HG03045 (cell line): ENCODE measurements at regions not wholly inside any gene's neighbourhood (a gene's known extent, or its start where the extent isn't known, plus 50 kb on each side); places are given as distances from the start of the nearest gene placed in this dataset.

Source experiments
- ATAC-seq: cut with Tn5 transposase; IDR thresholded peaks from one replicate; pipeline ENCODE4 v1.9.1; 2021; ENCODE audit warnings: mild to moderate bottlenecking, moderate library complexity; ENCODE audit not compliant: unreplicated experiment

DNA sequence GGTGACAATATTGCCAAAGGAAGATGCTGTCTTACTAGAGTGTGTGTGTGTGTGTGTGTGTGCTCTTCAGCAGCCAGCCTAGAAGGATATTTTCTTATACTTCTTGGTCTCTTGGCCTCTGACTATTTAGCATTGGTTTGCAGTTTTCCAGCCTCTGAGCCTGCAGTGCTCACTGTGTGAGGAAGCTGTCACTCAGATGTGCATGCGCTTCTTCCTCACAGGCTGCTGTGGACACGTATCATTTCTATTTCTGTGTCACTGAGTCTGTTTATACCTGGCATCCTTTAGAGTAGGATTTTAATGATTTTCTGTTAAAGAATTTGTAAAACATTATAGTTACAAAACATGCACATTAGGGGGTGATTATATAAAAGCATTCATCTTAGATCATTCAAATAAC, 83.3 kb downstream of the ALDH8A1 start:
- no peak for ATAC-seq

- ATAC-seq, result no peak
Observed at GRCh38 chr6:134864558-134864957, 85.3 kb downstream of the ALDH8A1 start.

DNA sequence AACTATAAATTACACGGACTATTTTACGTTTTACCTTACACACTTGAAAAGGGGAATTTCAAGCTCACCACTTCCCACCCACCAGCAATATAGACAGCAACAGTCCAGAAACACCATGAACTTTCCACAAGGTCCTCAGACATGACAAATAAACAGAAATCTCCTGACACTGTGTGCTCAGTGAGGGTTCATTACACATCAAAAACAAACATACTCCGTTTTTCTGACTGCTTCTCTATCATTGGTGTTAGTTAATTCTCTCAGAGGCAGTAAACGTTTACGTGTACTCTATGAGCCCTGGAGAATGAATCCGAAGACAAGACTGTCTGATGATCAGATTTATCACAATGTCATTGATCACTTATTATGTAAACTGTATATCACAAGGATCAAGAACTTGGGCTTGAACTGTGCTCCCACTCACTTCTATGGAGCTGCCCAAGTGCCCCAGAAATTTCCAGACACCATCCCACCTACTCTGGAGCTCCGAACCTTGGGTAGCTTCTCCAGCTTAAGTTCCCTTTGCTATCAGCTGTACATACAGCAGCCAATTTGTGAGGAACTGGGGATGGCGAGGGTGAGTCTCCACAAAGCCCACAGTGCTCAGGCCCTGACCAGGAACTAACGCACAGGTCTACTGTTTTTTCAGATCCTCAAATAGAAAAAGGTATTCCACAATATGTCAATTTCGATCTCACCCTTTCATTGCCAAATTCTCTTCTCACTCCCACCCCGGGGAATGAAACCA, 86.0 kb downstream of the ALDH8A1 start:
- ATAC-seq, result no peak

DNA sequence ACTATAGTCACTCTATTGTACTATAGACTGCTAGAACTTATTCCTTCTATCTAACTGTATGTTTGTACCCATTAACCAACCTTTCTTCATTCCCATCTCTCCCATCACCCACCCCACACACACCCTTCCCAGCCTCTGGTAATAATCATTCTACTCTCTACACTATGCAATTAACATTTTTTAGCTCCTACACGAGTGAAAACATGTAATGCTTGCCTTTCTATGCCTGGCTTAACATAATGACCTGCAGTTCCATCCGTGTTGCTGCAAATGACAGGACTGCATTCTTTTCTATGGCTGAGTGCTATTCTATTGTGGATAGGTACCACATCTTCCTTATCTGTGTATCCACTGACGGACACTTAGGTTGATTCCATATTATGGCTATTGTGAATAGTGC, 95.5 kb downstream of the ALDH8A1 start:
- no peak for ATAC-seq

DNA sequence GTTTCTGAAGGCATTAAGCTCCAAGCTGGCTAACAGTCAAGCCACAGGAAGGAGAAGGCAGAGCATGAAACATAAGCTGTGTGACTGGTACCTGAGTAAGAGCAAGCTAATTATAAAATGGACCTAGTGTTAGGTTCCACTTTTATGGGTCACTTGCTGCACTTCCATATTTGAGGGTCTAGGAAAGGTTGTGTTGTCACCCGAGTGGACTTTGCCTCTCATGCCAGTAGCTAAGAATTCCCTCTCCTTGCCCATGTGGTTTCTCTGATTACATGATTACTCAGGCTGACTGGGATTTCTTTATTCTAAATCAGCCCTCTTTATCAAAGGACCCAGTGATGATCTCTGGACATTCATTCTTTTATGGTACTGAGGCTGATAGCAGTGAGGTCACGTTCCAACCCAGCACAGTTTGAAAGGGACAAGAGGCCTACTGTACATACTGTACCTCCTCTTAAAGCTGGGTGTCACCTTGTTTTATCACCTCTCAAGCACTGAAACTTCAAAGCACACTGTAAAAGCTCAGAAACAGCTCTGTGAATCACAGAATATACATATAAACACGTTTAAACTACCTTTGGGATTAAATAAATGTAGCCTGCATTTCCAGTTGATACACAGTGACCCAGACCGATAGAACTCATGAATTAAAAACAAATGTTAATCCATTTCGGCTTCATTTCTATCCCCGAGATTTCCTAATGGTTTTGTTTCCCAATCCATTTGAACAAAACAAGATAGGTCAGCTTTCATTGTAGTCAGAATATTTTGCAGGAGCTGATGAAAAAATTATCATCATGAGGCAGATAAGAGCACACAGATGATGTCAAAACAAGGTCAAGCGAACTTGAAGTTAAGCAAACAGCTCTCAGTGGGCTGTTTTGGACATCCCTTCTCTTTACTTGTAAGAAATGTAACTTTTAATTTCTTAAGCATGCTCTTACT, 96.5 kb downstream of the ALDH8A1 start:
- no peak for ATAC-seq

DNA sequence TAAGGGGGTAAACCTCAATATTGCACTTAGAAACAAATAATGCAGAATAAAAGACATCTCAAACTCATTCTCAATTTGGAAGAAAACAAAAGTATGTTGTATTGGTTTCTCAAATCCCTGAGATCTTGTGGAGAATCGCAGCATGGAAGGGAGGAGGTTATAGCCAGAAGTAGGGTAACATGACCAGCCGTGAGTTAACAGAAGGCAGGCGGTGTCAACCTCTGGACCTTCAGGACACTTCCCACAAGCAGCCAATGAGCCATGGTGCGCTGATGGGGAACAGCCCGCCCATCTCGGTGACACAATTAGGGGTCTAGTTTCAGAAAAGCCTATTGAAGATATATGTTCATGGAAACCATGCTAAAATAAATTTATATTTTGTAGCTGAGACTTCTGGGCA, 98.4 kb downstream of the ALDH8A1 start:
- no peak for ATAC-seq

- no peak for ATAC-seq
Observed at GRCh38 chr6:134850721-134851305, 99.1 kb downstream of the ALDH8A1 start.

DNA sequence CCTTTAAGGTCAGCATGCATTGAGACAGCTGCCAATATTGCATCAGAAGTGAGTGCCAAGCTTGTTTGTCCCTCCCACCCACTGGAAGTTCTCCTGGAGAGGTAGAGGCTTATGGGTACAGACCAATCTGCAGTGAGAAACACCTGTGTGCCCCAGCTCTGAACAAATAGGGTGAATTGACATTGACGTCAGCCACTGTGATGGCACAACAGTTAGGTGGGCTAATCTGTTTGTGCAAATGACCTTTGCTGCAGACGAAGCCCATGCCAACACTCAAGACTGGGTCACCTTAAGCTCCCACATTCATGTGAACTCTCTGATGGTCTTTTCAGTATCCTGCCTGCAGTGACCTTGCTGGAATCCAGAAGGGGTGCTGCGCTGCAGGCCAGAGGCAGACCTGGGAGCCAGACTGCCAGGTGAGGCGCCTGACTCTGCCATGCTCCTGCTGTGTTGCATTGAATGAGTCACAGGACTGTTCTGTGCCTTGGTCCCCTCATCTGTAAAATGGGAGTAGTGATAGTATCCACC, 99.9 kb downstream of the ALDH8A1 start:
- ATAC-seq, result no peak

DNA sequence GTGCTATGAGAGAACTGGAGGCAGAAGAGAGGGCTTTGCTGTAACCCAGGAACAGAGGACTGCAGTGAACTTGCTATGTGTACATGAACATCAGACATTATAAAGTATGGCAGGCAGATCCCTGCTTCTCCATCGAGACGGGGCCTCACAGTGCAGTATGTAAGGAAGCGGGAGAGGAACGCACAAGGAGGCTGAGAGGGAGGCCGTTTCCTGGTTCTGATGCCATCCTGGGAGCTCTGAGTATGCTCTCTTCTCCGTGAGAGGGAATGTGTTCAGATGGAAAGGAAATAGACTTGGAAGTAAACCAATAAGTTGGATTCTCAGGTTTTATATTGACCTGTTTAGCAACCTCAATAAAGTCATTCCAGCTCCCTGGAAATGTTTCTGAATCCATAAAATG, 101.8 kb downstream of the ALDH8A1 start:
- ATAC-seq, result no peak

DNA sequence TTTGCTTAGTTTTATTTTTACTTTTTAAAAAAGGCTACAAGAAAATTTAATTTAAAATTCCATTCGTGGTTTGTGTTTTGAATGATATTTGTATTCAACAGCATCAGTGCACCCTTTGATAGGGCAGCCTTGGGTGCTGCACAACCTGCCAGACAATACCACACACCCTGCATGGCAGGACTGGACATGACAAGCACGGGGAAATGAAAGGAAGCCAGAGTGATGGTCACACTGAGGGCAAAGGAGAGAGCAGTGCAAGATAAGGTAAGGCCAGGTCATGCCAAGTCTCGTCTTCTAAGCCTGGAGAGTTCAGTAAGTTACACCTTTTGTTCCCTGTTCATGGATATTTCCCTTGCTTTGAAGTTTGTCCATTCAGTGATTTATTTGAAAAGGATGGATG, 103.0 kb downstream of the ALDH8A1 start:
- no peak for ATAC-seq

GRCh38 chr6:134846031-134846430, 103.9 kb downstream of the ALDH8A1 start:
- no peak for ATAC-seq

DNA sequence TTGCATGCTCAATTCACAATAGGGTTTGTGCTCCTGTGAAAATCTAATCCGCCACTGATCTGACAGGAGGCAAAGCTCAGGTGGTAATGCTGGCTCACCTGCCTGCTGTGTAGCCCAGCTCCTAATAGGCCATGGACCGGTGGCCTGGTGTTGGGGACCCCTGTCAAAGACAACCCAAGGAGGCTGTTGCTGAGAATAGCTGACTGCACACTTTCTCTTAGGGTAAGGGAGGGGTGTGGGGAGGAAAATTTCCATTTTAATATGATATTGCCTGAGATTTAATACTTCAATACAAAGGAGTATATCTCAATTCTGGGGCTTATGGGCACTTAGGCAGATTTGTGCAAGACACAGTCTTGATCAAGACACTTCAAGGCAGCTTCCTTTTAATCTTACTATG, 105.8 kb downstream of the ALDH8A1 start:
- ATAC-seq, result no peak

- no peak for ATAC-seq
Observed at GRCh38 chr6:134840086-134840867, 109.6 kb downstream of the ALDH8A1 start.

- no peak for ATAC-seq
Observed at GRCh38 chr6:134835993-134836392, 113.9 kb downstream of the ALDH8A1 start.

DNA sequence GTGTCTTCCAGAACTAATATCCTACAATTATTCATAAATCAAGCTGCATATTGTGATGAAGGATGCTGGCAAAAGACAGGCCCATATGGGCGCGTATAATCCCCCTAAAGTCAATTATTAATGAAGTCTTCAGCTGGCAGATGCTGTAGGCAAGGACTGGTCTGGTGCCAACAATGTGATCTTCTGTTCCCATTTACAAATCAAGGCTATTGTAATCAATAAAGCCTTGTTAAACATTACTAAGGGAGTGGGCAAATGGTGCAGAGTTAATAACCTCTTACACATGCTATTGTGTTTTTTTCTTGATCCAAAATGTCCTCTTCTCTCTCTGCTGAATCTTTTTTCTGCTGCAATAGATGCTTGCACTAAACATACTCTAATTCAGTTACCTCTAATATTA, 119.0 kb downstream of the ALDH8A1 start:
- no peak for ATAC-seq

DNA sequence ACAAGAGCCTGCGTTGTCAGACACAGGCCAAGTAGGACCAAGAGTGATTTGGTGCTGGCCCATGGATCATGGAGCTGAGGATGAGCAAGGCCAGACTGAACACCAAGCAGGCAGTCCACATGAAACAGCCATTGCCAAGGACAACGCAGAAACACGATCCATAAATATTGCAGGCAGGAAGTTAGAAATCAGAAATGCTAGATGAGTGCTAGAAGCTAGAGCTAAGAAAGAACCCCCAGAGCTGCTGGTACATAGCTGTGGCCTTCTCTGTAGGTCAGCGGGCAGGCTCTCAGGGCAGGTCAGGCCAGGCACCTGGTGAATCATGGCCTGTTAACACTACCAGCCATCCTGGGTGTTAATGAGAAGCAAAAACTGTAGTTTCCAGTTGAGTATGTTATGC, 119.7 kb downstream of the ALDH8A1 start:
- ATAC-seq, result no peak

GRCh38 chr6:134828641-134829040, 121.3 kb downstream of the ALDH8A1 start:
- ATAC-seq, result no peak

DNA sequence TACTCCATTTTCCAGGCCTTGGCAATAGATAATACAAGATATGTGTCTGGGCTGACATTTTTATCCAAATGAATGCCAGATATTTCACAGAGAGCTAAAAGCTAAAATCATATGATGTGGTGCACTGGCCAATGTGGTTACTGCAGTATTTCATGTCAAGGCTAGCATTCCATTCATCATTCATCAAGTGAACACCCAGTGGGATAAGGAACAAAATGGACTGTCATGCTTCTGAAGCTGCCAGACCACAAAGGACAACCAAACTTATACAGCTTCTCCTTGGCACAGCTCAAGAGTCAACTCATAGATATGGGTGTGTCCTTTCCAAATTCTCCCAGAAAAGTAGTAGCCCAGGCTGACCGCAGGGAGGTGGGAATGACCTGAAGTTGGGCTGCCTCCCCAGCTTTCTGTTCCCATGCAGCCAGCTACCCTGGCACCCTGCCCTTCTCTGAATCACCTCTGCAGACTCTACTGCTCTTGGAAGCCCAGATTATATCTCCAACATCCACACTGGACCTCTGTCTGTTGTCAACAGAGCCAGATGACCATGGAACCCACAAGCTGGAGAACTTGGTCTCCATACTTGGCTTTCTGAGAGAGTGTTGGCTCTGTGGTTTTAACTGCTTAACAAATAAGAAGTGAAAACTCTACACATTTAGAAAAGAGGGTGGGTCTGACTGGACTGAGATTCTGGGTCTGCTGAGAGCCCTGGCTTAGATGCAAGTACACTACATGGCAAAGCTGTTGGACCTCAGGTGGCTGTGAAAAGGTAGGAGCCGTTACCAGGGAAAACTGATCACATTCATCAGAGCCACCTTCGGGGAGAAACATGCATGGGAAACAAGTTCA, 122.8 kb downstream of the ALDH8A1 start:
- ATAC-seq, result no peak

DNA sequence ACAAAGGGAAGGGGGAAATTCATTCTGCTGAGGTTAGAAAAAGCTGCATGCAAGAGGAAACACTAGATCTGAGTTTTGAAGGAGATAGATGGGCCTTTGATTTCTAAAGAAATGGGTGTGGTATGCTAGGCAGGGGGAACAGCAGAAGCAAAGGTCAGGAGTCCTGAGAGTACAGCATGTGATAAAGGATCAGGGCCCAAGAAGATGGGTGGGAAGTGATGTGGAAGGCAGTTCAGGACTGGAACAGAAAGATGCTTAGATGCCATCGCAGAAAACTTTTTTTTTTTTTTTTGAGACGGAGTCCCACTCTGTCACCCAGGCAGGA, 126.2 kb downstream of the ALDH8A1 start:
- no peak for ATAC-seq
